ENCODE measurements at regions not wholly inside any gene's neighbourhood (a gene's known extent, or its start where the extent isn't known, plus 50 kb on each side); places are given as distances from the start of the nearest gene placed in this dataset.

DNA sequence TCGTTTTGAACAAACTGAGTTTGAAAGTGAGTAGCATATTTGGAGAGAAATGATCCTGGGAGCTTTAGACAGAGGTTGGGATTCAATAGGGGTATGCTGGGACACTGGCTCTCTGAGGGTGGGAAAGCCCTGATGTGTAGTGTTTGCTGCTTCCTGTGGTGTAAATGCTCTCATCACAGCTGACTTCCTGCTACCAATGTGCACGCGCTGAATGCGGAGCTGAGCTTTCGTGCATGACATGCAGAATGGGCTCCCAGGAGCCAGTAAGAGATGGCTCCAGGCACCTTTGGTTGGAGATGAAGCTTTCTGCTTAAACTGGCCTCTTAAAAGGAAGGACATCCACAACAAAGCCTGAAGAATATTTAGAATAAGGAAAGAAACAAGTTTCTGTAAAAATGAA, 224.1 kb upstream of the CCDC150 start:
- H3K4me3 ChIP-seq = no peak overlapping the region
- intact Hi-C loops (cut with DNase I) = no loop called here
- TF ChIP-seq, protein P1, sequence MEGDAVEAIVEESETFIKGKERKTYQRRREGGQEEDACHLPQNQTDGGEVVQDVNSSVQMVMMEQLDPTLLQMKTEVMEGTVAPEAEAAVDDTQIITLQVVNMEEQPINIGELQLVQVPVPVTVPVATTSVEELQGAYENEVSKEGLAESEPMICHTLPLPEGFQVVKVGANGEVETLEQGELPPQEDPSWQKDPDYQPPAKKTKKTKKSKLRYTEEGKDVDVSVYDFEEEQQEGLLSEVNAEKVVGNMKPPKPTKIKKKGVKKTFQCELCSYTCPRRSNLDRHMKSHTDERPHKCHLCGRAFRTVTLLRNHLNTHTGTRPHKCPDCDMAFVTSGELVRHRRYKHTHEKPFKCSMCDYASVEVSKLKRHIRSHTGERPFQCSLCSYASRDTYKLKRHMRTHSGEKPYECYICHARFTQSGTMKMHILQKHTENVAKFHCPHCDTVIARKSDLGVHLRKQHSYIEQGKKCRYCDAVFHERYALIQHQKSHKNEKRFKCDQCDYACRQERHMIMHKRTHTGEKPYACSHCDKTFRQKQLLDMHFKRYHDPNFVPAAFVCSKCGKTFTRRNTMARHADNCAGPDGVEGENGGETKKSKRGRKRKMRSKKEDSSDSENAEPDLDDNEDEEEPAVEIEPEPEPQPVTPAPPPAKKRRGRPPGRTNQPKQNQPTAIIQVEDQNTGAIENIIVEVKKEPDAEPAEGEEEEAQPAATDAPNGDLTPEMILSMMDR (IDR thresholded peaks at IDR 0.05) = no peak
- TF ChIP-seq POLR2A (IDR thresholded peaks at IDR 0.05) = no peak
- WGBS, 4 donors = 64 to 77% (median 69%) methylated on average over 5 of the region's 5 CpGs
- H3K4me1 ChIP-seq (replicated peaks in 1 of 2) = no peaks in the 10 kb centered on the region
- H3K9me3 ChIP-seq (replicated peaks in 1 of 3) = no peaks in the 10 kb centered on the region
- H3K27me3 ChIP-seq = no peaks in the 10 kb centered on the region
- H3K27ac ChIP-seq = no peak overlapping the region
- H3K36me3 ChIP-seq (replicated peaks in 1 of 2) = no peaks in the 10 kb centered on the region
- DNase-seq = no peak

- H3K36me3 ChIP-seq (replicated peaks in 1 of 2) = no peaks in the 10 kb centered on the region
- no peaks in the 10 kb centered on the region for H3K9me3 ChIP-seq (replicated peaks in 1 of 3)
- WGBS, 4 donors = 57 to 66% (median 59%) methylated on average over 3 of the region's 3 CpGs
- intact Hi-C loops (cut with DNase I) = no loop called here
- no peaks in the 10 kb centered on the region for H3K27me3 ChIP-seq
- TF ChIP-seq, protein P1 (IDR thresholded peaks at IDR 0.05) = no peak
- no peak for TF ChIP-seq POLR2A (IDR thresholded peaks at IDR 0.05)
- no peak for DNase-seq
- H3K4me3 ChIP-seq = no peak overlapping the region
- no peak overlapping the region for H3K27ac ChIP-seq
- H3K4me1 ChIP-seq (replicated peaks in 1 of 2) = no peaks in the 10 kb centered on the region
These were observed 219.4 kb upstream of the CCDC150 start for GRCh38 chr2:196420143-196420542.

- H3K9me3 ChIP-seq (replicated peaks in 1 of 3) = no peaks in the 10 kb centered on the region
- DNase-seq = no peak
- intact Hi-C loops (cut with DNase I) = no loop called here
- 69 to 93% (median 85%) methylated on average over 3 of the region's 3 CpGs for WGBS, 4 donors
- no peak overlapping the region for H3K27ac ChIP-seq
- no peak overlapping the region for H3K4me3 ChIP-seq
- H3K27me3 ChIP-seq = no peaks in the 10 kb centered on the region
- TF ChIP-seq, protein P1 (IDR thresholded peaks at IDR 0.05) = no peak
- TF ChIP-seq POLR2A (IDR thresholded peaks at IDR 0.05) = no peak
- no peaks in the 10 kb centered on the region for H3K36me3 ChIP-seq (replicated peaks in 1 of 2)
- no peaks in the 10 kb centered on the region for H3K4me1 ChIP-seq (replicated peaks in 1 of 2)
These were observed 217.6 kb upstream of the CCDC150 start for GRCh38 chr2:196421880-196422279.

GRCh38 chr2:196422361-196422760, 217.2 kb upstream of the CCDC150 start:
- Histone ChIP-seq H3K27ac (no peak overlapping the region), H3K36me3 (replicated peaks in 1 of 2) (no peaks in the 10 kb centered on the region), H3K4me3 (no peak overlapping the region), H3K9me3 (replicated peaks in 1 of 3) (no peaks in the 10 kb centered on the region), H3K27me3 (no peaks in the 10 kb centered on the region), H3K4me1 (replicated peaks in 1 of 2) (no peaks in the 10 kb centered on the region)
- TF ChIP-seq, protein P1 (IDR thresholded peaks at IDR 0.05) = no peak
- TF ChIP-seq POLR2A (IDR thresholded peaks at IDR 0.05) = no peak
- DNase-seq = no peak
- intact Hi-C loops (cut with DNase I) = no loop called here
- 83 to 91% (median 86%) methylated on average over 2 of the region's 2 CpGs for WGBS, 4 donors

All from adrenal gland (tissue), 9 donors.